ENCODE measurements at regions not wholly inside any gene's neighbourhood (a gene's known extent, or its start where the extent isn't known, plus 50 kb on each side); places are given as distances from the start of the nearest gene placed in this dataset.

DNA sequence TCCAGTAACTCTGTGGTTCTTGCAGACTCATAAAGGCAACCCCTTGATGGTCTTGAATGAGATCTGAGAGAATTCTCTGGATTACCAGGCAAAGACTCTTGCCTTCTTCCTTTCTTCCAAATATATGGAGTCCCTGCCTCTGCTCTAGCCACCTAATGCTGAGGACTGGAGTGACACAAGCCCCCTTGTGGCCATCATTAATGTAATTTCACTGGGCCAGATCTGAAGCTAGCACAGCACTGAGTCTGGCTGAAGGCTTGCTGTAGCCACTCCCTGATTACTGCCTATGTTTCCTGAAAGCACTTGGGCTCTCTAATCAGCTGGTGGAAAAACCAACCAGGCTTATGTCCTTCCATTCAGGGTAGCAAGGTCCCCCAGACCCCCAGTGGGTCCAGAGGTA is 559.3 kb upstream of the IRAK1BP1 start:
- TF ChIP-seq, protein P1, sequence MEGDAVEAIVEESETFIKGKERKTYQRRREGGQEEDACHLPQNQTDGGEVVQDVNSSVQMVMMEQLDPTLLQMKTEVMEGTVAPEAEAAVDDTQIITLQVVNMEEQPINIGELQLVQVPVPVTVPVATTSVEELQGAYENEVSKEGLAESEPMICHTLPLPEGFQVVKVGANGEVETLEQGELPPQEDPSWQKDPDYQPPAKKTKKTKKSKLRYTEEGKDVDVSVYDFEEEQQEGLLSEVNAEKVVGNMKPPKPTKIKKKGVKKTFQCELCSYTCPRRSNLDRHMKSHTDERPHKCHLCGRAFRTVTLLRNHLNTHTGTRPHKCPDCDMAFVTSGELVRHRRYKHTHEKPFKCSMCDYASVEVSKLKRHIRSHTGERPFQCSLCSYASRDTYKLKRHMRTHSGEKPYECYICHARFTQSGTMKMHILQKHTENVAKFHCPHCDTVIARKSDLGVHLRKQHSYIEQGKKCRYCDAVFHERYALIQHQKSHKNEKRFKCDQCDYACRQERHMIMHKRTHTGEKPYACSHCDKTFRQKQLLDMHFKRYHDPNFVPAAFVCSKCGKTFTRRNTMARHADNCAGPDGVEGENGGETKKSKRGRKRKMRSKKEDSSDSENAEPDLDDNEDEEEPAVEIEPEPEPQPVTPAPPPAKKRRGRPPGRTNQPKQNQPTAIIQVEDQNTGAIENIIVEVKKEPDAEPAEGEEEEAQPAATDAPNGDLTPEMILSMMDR (CRISPR knock-in tag; IDR thresholded peaks at IDR 0.05): no peak
- TF ChIP-seq, protein P2, sequence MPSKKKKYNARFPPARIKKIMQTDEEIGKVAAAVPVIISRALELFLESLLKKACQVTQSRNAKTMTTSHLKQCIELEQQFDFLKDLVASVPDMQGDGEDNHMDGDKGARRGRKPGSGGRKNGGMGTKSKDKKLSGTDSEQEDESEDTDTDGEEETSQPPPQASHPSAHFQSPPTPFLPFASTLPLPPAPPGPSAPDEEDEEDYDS (CRISPR knock-in tag; IDR thresholded peaks at IDR 0.05): no peak
- TF ChIP-seq, protein P3, sequence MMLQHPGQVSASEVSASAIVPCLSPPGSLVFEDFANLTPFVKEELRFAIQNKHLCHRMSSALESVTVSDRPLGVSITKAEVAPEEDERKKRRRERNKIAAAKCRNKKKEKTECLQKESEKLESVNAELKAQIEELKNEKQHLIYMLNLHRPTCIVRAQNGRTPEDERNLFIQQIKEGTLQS (CRISPR knock-in tag; IDR thresholded peaks at IDR 0.05): no peak
- TF ChIP-seq ZNF850 (CRISPR knock-in tag; conservative IDR thresholded peaks at IDR 0.05): no peak
- no peak for TF ChIP-seq ZBTB38 (CRISPR knock-in tag; IDR thresholded peaks at IDR 0.05)
